ENCODE measurements at regions not wholly inside any gene's neighbourhood (a gene's known extent, or its start where the extent isn't known, plus 50 kb on each side); places are given as distances from the start of the nearest gene placed in this dataset.

DNA sequence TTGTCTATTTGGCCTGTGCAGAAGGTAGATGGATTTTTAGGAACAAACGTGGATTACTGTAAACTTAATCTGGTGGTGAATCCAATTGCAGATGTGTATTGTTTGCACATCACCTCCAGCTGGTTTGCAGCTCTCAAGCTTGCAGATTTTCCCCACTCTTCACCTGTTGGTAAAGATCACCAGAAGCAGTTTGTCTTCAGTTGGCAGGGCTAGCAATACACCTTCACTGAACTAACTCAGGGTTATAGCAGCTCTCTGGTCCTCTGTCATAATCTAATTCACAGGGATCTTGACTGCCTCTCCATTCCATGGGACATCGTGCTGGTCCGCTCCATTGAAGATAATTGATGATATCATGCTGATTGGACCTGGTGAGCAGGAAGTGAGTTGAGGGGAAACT lies 181.5 kb downstream of the VAPA start:
- TF ChIP-seq, protein P1, sequence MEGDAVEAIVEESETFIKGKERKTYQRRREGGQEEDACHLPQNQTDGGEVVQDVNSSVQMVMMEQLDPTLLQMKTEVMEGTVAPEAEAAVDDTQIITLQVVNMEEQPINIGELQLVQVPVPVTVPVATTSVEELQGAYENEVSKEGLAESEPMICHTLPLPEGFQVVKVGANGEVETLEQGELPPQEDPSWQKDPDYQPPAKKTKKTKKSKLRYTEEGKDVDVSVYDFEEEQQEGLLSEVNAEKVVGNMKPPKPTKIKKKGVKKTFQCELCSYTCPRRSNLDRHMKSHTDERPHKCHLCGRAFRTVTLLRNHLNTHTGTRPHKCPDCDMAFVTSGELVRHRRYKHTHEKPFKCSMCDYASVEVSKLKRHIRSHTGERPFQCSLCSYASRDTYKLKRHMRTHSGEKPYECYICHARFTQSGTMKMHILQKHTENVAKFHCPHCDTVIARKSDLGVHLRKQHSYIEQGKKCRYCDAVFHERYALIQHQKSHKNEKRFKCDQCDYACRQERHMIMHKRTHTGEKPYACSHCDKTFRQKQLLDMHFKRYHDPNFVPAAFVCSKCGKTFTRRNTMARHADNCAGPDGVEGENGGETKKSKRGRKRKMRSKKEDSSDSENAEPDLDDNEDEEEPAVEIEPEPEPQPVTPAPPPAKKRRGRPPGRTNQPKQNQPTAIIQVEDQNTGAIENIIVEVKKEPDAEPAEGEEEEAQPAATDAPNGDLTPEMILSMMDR (optimal IDR thresholded peaks at IDR 0.05 in 1 of 3, IDR thresholded peaks at IDR 0.05 in 1 of 3, conservative IDR thresholded peaks at IDR 0.05 in 1 of 3; ENCODE audit: extremely low read depth in 1 of 3, insufficient read depth in 2 of 3, low read length in 3 of 3): no peak
- TF ChIP-seq EZH2 (IDR thresholded peaks at IDR 0.05; ENCODE audit: low read length): no peak

Data from keratinocyte (primary cell).